ENCODE measurements at regions not wholly inside any gene's neighbourhood (a gene's known extent, or its start where the extent isn't known, plus 50 kb on each side); places are given as distances from the start of the nearest gene placed in this dataset.

- Histone ChIP-seq H3K9ac (no peak overlapping the region), H4K20me1 (no peaks in the 10 kb centered on the region; a peak in 1 of 22 replicates), H3K4me3 (no peak overlapping the region), H3K4me2 (no peak overlapping the region), H3K27ac (no peak overlapping the region), H3K36me3 (no peaks in the 10 kb centered on the region), H3K4me1 (peaks cover 0 to 5% (median 0%) of the 10 kb centered on the region in 10 experiments; a peak in 1 of 20 replicates), H3K9me3 (replicated peaks in 1 of 11) (no peaks in the 10 kb centered on the region), H3K27me3 (no peaks in the 10 kb centered on the region)
- no peak for TF ChIP-seq Cebpa-rat (IDR thresholded peaks at IDR 0.05)
Measured at GRCh38 chr2:205849136-205849535, 166.8 kb downstream of the NRP2 start.

GRCh38 chr2:205848601-205849000, 166.3 kb downstream of the NRP2 start:
- Histone ChIP-seq H3K27me3 (no peaks in the 10 kb centered on the region), H3K9me3 (replicated peaks in 1 of 11) (no peaks in the 10 kb centered on the region)

More at GRCh38 chr2:205848601-205849000, 166.3 kb downstream of the NRP2 start:
- no peak overlapping the region for H3K4me3 ChIP-seq
- no peaks in the 10 kb centered on the region for H4K20me1 ChIP-seq
- no peak overlapping the region for H3K27ac ChIP-seq
- no peaks in the 10 kb centered on the region for H3K36me3 ChIP-seq
- H3K4me2 ChIP-seq, result no peak overlapping the region
- no peak for TF ChIP-seq Cebpa-rat (IDR thresholded peaks at IDR 0.05)
- peaks cover 0 to 6% (median 0%) of the 10 kb centered on the region in 10 experiments; a peak in 1 of 20 replicates for H3K4me1 ChIP-seq
- H3K9ac ChIP-seq, result no peak overlapping the region

All from BLaER1 treated with 17β-estradiol and CSF1 and Interleukin-3, amounts not matched to agents 10 nM and 100 nM (cell line).